HepG2 (cell line): ENCODE measurements at regions not wholly inside any gene's neighbourhood (a gene's known extent, or its start where the extent isn't known, plus 50 kb on each side); places are given as distances from the start of the nearest gene placed in this dataset.

Source experiments
- ATAC-seq: fragments of 200-7000 bp; cut with Tn5 transposase; 3 replicates; pipeline ENCODE4 v1.9.1; 2020; ENCODE audit warnings: mild to moderate bottlenecking, moderate library complexity
- BruUV-seq: library from RNA; stranded (reverse); fragments of 400-500 nt; replicated peaks from 2 replicates; lab custom pipeline; 2021; lab: Mats Ljungman, UMichigan
- CTCF ChIA-PET: fragments of 300-600 bp; formaldehyde crosslinking; extraction: SDS; loops from one replicate; lab custom pipeline; 2021; ENCODE audit warnings: low total read pairs, inconsistent platforms, low intra/inter-chr PET ratio; lab: Yijun Ruan, JAX
- POLR2A ChIA-PET: fragments of 350-600 bp; sonication (Branson Sonifier 250); formaldehyde crosslinking; loops from one replicate; lab custom pipeline; 2020; ENCODE audit warnings: antibody characterized with exemption, inconsistent platforms; lab: Yijun Ruan, JAX
- DNase-seq: peaks from one replicate; pipeline ENCODE4 v3.0.0-alpha.2; 2015; ENCODE audit warnings: low spot score
- FAIRE-seq: peaks from 3 replicates; lab custom pipeline; 2011; peaks lifted over from hg19 to GRCh38; lab: Jason Lieb, UNC
- H2AFZ ChIP-seq: one replicate; pipeline ENCODE4 v1.6.1; 2011; ENCODE audit warnings: low read length, inconsistent platforms
- H3K27ac ChIP-seq: fragments of 300-600 bp; 3 replicates; pipeline ENCODE4 v1.8.0; 2011; ENCODE audit warnings: mixed run types, mild to moderate bottlenecking, mixed read lengths, low read length, inconsistent platforms; ENCODE audit not compliant: insufficient read depth; ENCODE audit errors: extremely low read length
- H3K27me3 ChIP-seq, 2 experiments: fragments of 200-600 bp in 1 of 2; 2 replicates in 1 of 2; 3 replicates in 1 of 2; pipeline versions ENCODE4 v1.6.0 to v1.8.0; 2011; ENCODE audit warnings: low read length in 2 of 2, mild to moderate bottlenecking in 2 of 2, moderate library complexity in 2 of 2, inconsistent platforms in 1 of 2; ENCODE audit not compliant: insufficient read depth in 2 of 2, control insufficient read depth in 1 of 2
- H3K36me3 ChIP-seq, 2 experiments: fragments of 200-600 bp in 1 of 2; replicated peaks in 1 of 2; 2 replicates in 1 of 2; 3 replicates in 1 of 2; pipeline versions ENCODE4 v1.5.1 to v1.8.0; 2011; ENCODE audit warnings: low read length in 2 of 2, inconsistent platforms in 1 of 2; ENCODE audit not compliant: insufficient read depth in 2 of 2, control insufficient read depth in 1 of 2
- H3K4me1 ChIP-seq: 2 replicates; pipeline ENCODE4 v1.5.1; 2012; ENCODE audit warnings: low read length, inconsistent platforms; ENCODE audit not compliant: insufficient read depth
- H3K4me2 ChIP-seq: 2 replicates; pipeline ENCODE4 v1.6.0; 2011; ENCODE audit warnings: low read depth, low read length, inconsistent platforms
- H3K4me3 ChIP-seq, 3 experiments: fragments of 200-600 bp in 1 of 3; sonication (generic), shearing (Covaris generic) in 1 of 3; replicated peaks in 1 of 3; 2 replicates each; pipeline ENCODE4 v1.5.1; 2011 to 2016; ENCODE audit warnings: low read length in 3 of 3, inconsistent platforms in 2 of 3, low read depth in 2 of 3, mild to moderate bottlenecking in 2 of 3, control low read depth in 1 of 3, mixed read lengths in 1 of 3; ENCODE audit not compliant: insufficient read depth in 1 of 3
- H3K79me2 ChIP-seq: one replicate; pipeline ENCODE4 v1.6.1; 2011; ENCODE audit warnings: low read length, inconsistent platforms; ENCODE audit not compliant: insufficient read depth
- H3K9ac ChIP-seq: 2 replicates; pipeline ENCODE4 v1.6.0; 2011; ENCODE audit warnings: mild to moderate bottlenecking, low read depth, low read length, inconsistent platforms; ENCODE audit not compliant: insufficient read depth
- H3K9me3 ChIP-seq: 2 replicates; pipeline ENCODE4 v1.5.1; 2012; ENCODE audit warnings: mild to moderate bottlenecking, low read length
- H4K20me1 ChIP-seq: 2 replicates; pipeline ENCODE4 v1.6.0; 2011; ENCODE audit warnings: inconsistent platforms, mild to moderate bottlenecking, low read length, moderate library complexity; ENCODE audit not compliant: insufficient read depth
- ARNTL ChIP-seq: sonication (generic); formaldehyde crosslinking; IDR thresholded peaks from 2 replicates; pipeline ENCODE4 v1.4.0; 2020; ENCODE audit warnings: mild to moderate bottlenecking, missing genetic modification reagents
- CC2D1A ChIP-seq: sonication (generic); formaldehyde crosslinking; IDR thresholded peaks from 2 replicates; pipeline ENCODE4 v1.8.1; 2023; ENCODE audit warnings: mild to moderate bottlenecking, missing genetic modification reagents
- CCDC6 ChIP-seq: sonication (generic); formaldehyde crosslinking; IDR thresholded peaks from 2 replicates; pipeline ENCODE4 v1.8.1; 2022; ENCODE audit warnings: mild to moderate bottlenecking, missing genetic modification reagents, moderate library complexity
- CHD4 ChIP-seq: fragments of 200-600 bp; sonication (generic); IDR thresholded peaks from 2 replicates; pipeline ENCODE4 v1.7.0; 2017; ENCODE audit warnings: mild to moderate bottlenecking, low read length, borderline replicate concordance
- ISL2 ChIP-seq: sonication (generic); formaldehyde crosslinking; IDR thresholded peaks from 2 replicates; pipeline ENCODE4 v1.5.0; 2020; ENCODE audit warnings: missing genetic modification reagents
- KIAA2018 ChIP-seq: sonication (generic); formaldehyde crosslinking; IDR thresholded peaks from 2 replicates; pipeline ENCODE4 v1.5.0; 2020; ENCODE audit warnings: mild to moderate bottlenecking, missing genetic modification reagents, borderline replicate concordance
- TARDBP ChIP-seq: sonication (generic); formaldehyde crosslinking; IDR thresholded peaks from 2 replicates; pipeline ENCODE4 v1.8.0; 2022; ENCODE audit warnings: mild to moderate bottlenecking, missing genetic modification reagents
- ZNF143 ChIP-seq: sonication (generic); formaldehyde crosslinking; IDR thresholded peaks from 2 replicates; pipeline ENCODE4 v1.4.0; 2020; ENCODE audit warnings: missing genetic modification reagents
- ZNF17 ChIP-seq: sonication (generic); formaldehyde crosslinking; IDR thresholded peaks from 2 replicates; pipeline ENCODE4 v1.5.0; 2020; ENCODE audit warnings: mild to moderate bottlenecking, missing genetic modification reagents
- ZSCAN5A ChIP-seq: sonication (generic); formaldehyde crosslinking; IDR thresholded peaks from 2 replicates; pipeline ENCODE4 v1.8.0; 2022; ENCODE audit warnings: mild to moderate bottlenecking, missing genetic modification reagents, borderline replicate concordance
- WGBS: methylation state at CpG from one replicate; pipeline ENCODE4 v1.1.6; 2017; ENCODE audit warnings: low lambda C conversion rate; 5-methylcytosine and 5-hydroxymethylcytosine counted together
- in situ Hi-C: cut with HindIII; loops from 2 replicates; pipeline ENCODE4 v1.10.0; 2017; ENCODE audit warnings: low pct_unique_long_range_greater_than_20kb; ENCODE audit not compliant: extremely low pct_ligation_motif_present
- intact Hi-C: fragments of 100-400 bp; cut with micrococcal nuclease; formaldehyde crosslinking; loops from one replicate; pipeline ENCODE4 v1.10.0; 2022; ENCODE audit not compliant: unreplicated experiment
- TF ChIP-seq, protein P1 (sequence below): sonication (generic); formaldehyde crosslinking; IDR thresholded peaks from 2 replicates; pipeline ENCODE4 v1.8.1; 2023; ENCODE audit warnings: mild to moderate bottlenecking, inconsistent platforms, moderate library complexity, missing genetic modification reagents, borderline replicate concordance
- TF ChIP-seq, protein P2 (sequence below): sonication (generic); formaldehyde crosslinking; IDR thresholded peaks from 2 replicates; pipeline ENCODE4 v1.4.0; 2020; ENCODE audit warnings: mild to moderate bottlenecking, missing genetic modification reagents

DNA sequence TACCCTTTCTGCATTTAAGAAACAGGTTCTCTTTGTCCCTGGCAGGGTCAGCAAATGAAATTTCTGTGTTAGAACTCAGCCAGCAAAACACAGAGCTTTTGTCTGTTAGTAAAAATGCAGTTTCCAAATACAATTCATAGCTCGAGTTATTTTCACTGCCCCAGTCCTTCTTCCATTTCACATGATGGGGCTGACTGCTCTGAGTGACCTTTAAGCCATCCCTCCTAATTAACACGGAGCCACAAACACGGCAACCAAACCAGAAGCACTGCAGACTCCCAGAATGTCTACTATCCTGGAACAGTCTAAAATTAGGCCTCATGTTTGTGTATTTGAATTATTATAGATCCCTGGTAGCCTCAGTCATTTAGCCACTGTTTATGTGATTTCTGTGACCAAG is 99.1 kb upstream of the RGS4 start (continued):
- no peak for TF ChIP-seq KIAA2018

DNA sequence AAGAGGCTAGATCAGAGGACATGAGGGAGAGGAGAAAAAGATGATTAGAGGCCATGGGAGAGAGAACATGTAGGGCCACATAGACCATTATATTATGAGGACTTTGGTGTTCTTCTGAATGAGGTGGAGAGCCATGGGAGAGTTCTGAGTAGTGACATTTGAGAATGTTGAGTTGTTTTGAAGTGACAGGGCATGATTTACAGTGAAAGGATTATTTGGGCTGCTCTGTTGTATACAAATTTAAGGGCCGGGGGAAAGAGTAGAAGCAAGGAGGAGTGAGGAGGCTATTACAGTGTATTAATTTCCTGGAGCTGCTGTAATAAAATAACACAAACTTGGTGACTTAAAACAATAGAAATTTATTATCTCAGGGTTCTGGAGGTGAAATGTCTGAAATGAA is 102.5 kb upstream of the RGS4 start:
- intact Hi-C loops (no loop called here), in situ Hi-C loops (no loop called here)
- ChIA-PET POLR2A (no interaction called here), CTCF (no interaction called here)
- no peak overlapping the region for H3K4me2 ChIP-seq
- no peak for FAIRE-seq
- H3K9me3 ChIP-seq: no peaks in the 10 kb centered on the region
- WGBS: 0% methylated on average over 1 of the region's 1 CpG
- no peak overlapping the region for H3K4me3 ChIP-seq
- no peaks in the 10 kb centered on the region for H3K79me2 ChIP-seq
- ATAC-seq: no peak
- DNase-seq: no peak
- H3K9ac ChIP-seq: no peak overlapping the region
- H3K4me1 ChIP-seq: no peaks in the 10 kb centered on the region
- BruUV-seq: no TSS peak
- H2AFZ ChIP-seq: no peak overlapping the region
- no peaks in the 10 kb centered on the region for H3K27me3 ChIP-seq
- H3K27ac ChIP-seq: no peak overlapping the region
- H4K20me1 ChIP-seq: no peaks in the 10 kb centered on the region
- no peaks in the 10 kb centered on the region for H3K36me3 ChIP-seq
- TF ChIP-seq ISL2 (CRISPR knock-in tag) (no peak), ARNTL (CRISPR knock-in tag) (no peak), ZSCAN5A (CRISPR knock-in tag) (no peak), TARDBP (CRISPR knock-in tag) (no peak), CHD4 (no peak), CCDC6 (CRISPR knock-in tag) (no peak), CC2D1A (no peak), ZNF17 (CRISPR knock-in tag) (no peak), ZNF143 (no peak)
- TF ChIP-seq, protein P1, sequence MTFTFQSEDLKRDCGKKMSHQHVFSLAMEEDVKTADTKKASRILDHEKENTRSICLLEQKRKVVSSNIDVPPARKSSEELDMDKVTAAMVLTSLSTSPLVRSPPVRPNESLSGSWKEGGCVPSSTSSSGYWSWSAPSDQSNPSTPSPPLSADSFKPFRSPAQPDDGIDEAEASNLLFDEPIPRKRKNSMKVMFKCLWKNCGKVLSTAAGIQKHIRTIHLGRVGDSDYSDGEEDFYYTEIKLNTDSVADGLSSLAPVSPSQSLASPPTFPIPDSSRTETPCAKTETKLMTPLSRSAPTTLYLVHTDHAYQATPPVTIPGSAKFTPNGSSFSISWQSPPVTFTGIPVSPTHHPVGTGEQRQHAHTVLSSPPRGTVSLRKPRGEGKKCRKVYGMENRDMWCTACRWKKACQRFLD (CRISPR knock-in tag): no peak
- TF ChIP-seq, protein P2, sequence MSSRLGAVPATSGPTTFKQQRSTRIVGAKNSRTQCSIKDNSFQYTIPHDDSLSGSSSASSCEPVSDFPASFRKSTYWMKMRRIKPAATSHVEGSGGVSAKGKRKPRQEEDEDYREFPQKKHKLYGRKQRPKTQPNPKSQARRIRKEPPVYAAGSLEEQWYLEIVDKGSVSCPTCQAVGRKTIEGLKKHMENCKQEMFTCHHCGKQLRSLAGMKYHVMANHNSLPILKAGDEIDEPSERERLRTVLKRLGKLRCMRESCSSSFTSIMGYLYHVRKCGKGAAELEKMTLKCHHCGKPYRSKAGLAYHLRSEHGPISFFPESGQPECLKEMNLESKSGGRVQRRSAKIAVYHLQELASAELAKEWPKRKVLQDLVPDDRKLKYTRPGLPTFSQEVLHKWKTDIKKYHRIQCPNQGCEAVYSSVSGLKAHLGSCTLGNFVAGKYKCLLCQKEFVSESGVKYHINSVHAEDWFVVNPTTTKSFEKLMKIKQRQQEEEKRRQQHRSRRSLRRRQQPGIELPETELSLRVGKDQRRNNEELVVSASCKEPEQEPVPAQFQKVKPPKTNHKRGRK: no peak
